Effector CD4-positive, alpha-beta T cell (primary cell): ENCODE measurements at regions not wholly inside any gene's neighbourhood (a gene's known extent, or its start where the extent isn't known, plus 50 kb on each side); places are given as distances from the start of the nearest gene placed in this dataset.

Source experiments
- DNase-seq: peaks from one replicate; pipeline ENCODE4 v3.0.0-alpha.2; 2020

DNA sequence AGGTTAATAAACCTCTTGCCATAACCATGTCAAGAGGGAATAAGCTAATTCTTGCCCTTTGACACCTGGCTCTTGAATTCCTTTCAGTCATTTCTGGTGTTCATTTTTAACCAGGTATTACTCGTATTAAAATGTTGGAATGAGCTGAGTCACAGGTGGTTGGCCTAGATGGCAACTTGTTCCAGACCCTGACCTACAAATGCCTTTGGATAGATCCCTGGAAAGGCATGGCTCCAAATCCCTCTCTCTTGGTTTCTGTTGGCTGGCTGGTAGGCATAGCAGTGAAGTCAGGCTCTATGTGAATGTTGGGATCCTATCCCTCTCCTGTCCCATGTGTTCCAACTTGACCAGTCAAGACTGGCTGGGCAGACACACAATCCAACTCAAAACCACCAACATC lies 277.1 kb upstream of the PROK2 start:
- no peak for DNase-seq

DNA sequence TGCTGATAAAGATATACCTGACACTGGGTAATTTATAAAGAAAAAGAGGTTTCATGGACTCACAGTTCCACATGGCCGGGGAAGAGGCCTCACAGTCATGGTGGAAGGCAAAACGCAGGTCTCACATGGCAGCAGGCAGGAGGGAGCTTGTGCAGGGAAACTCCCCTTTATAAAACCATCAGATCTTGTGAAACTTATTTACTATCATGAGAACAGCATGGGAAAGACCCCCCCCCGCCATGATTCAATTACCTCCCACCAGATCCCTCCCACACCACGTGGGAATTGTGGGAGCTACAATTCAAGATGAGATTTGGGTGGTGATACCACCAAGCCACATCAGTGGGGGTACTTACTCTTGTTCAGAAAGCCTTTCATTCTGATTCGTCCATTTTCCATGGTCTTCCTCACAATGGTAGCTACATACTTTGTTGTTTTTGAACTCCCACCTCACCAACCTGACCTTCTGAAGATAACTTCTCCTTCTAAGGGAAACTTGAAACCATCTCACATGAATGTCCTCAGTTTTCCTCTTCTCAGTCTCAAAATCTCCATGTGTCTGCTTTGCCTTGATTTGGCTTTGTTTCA lies 275.6 kb upstream of the PROK2 start:
- no peak for DNase-seq

DNA sequence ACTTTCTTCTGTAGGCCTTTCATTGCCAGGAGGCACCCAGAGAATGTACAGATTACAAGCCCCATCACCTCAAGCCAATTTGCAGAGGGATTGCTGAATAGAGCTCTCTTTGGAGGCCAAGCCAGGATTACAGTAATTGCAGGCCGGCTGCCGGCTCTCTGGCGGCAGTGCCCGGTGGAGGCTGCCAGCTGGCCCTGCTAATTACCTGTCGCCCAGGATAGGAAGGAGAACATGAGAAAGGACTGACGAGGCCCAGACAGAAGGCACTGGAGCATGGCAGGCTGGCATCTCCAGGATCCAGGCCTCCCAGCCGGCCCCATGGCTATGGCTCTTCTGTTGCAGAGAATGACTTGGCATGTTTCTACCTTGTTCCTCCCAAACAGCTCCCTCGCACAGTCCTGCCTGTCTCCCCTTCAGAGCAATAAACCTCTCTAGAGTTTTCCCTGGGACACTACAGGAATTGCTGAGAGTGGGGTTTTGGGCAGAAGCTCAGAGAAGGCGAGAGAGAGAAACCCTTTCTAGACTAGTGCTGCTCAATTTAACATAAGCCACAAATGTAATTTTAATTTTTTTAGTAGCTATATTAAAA lies 273.6 kb upstream of the PROK2 start:
- no peak for DNase-seq

DNA sequence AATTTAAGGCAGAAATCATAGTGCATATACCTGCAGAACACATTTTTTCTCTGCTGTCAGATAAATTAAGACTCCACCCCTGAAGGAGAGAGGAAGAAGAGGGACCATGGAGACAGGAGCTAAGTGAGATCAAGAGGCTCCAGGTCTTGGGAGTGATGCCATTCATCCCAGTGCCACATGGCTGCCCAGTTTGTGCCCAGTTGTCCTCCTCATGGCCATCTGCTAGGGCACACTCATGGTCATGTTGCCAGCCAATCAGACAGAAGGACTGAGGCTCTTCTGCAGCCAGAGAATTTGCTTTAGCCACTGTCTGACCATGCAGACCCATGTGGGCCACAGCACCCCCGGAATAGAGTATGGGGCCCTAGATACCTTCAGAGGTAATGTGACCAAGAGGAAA lies 270.5 kb upstream of the PROK2 start:
- DNase-seq = no peak

DNA sequence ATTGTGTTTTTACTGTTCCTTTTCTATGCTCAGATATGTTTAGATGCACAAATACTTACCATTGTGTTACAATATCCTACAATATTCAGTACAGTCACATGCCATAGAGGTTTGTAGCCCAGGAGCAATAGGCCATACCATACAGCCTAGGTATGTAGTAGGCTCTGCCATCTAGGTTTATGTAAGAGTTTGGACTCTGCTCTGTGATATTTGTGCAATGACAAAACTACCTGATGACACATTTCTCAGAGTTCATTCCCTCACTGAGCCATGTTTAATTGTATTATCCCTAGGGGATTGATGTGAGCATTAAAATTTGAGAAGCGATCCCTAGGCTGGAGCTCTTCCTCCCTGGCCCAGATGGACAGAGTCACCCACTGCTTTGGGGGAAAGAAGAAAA lies 270.0 kb upstream of the PROK2 start:
- DNase-seq = no peak

DNA sequence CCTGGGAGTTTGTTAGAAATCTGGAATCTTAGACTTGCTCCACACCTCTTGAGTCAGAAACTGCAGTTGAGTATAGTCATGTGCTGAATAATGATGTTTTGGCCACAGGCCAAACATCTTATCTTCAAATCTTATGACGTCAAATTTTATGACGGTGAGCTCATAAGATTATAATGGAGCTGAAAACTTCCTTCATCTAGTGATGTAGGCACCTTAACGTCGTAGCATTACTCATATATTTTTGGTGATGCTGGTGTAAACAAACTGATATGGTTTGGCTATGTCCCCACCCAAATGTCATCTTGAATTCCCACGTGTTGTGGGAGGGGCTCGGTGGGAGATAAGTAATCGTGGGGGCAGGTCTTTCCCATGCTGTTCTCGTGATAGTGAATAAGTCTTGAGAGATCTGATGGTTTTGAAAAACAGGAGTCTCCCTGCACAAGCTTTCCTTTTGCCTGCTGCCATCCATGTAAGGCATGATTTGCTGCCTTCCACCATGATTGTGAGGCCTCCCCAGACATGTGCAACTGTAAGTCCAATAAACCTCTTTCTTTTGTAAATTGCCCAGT lies 268.0 kb upstream of the PROK2 start:
- no peak for DNase-seq

DNA sequence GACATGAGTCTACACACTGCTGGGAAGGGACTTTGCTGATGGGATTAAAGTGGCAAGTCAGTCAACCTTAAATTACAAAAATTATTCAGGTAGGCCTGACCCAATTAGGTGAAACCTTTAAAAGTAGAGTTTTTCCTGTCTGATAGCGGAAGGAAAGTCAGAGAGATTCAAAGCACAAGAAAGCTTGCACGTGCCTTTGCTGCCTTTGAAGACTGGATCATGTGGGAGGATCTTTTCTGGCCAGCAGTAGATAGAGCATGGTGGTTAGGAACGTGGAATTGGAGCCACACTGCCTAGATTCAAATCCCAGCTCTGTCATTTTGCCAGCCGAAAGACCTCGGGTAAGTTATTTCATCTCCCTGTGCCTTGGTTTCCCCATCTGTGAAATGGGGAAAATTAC lies 265.8 kb upstream of the PROK2 start:
- no peak for DNase-seq

DNA sequence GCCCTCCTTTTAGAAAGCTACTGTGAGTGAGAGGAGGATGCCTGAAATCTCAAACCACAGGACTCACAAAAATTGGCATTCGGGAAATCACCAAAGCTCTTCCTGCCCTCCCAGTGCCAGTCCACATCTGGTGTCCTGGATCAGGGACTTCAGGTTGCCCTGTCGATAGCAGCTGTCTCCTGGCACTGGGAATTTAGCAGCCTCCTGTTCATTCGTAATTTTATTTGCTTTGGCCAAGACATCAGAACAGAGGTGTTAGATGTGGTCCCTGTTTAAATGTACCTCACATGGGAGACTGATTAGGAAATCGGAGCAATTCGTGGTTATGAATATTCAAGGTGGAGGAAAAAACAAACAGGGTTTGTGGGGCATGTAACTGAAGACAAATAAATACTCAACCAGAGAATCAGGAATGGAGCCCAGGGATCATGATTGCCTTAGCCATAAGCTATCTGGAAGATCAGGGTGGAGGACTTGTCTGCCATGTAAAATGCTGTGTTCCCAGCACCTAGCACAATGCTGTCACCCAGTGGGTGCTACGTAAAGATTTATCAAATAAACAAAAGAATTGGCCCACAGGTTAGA lies 265.2 kb upstream of the PROK2 start:
- no peak for DNase-seq

DNA sequence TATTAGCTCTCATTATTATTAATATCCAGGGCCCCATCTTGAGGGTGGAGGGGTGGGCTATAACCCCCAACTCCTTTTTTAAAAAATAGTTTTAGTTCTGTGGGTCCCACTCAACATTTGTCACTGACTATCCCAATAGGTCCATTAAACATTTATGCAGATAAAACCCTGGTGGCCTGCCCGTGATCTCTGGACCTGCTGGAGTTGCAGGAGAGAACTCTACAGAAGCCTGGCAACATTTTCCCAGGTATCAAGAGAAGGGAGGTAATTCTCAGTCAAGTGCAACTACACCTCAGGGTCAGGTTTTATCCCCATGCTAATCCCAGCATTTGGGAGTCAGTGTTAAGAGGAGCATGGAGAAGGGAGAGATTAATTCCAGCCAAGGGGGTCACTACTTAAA lies 264.4 kb upstream of the PROK2 start:
- no peak for DNase-seq

DNA sequence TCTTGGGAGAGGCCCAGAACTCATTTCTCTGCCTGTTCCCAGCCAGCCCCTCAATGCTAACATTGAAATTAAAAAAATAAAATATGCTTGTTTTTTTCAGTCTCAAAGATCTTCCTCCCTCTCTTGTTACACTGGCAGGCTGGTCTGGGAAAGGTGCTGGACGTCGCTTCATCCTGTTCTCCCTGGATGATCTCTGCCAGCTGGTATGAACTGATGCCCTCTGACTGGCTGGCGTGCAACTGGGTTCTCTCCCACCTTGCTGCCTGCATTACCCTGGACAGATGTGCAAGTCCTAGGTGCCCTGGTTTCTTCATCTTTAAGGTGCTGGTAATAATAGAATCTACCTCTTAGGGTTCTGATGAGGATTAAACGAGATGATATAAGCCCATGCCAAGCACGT lies 263.9 kb upstream of the PROK2 start:
- DNase-seq = no peak

DNA sequence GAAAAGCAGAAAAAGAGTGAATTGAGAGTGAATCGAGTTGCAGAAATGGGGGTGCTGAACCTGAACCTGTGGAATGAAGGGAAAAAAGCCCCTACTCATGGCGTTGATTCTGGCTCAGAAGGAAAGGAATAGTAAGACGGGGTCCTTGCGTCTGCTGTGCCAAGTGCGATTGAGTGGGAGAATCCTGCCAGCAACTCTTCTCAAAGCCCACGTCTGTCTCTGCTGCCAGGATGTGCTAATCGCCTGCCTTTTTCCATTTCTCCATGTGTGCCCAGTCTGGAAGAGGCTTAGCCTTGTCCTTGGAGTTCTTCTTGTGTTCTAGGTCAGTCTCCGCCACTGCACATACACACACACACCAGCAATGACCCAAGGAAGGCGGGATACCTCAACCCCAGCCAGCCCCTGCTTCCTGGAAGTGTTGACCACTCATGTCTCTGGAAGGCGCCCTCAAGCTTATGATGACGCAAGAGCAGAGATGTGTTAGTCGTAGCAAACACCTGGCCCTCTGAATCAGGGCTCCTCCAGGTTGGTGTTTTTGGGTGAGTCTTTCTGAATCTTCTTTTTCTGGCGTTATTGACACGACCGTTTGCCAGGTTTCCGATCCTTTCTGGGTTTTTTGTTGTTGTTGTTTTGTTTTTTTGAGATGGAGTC lies 262.4 kb upstream of the PROK2 start:
- no peak for DNase-seq

DNA sequence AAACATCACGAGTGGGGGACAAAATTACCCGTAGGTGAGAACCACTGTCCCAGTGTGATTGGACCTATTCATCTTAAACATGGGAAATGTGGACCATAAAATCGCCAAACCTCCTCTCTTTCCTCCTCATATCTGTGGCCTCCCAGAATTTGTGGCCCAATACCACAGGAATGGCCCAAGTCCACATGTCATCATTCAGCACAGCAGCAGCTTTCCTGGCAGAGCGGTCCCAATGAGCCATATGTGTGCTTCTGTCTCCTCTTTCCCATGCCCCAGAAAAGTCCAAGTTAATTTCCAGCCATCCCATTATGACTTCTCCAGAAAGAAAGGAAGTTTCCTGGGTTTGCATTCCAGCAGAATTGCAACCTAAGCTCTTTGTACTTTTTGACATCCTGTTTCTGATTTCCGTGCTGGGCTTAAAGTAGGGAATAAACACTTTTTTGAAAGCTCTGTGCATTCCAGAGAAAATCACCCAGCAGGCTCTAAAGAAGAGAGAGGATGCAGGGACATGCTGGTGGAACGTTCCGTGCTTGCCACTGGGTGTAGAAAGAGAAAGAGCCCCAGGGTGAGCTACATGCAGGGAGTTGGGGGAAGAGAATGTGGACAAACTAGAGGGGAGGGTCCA lies 259.4 kb upstream of the PROK2 start:
- DNase-seq = no peak

DNA sequence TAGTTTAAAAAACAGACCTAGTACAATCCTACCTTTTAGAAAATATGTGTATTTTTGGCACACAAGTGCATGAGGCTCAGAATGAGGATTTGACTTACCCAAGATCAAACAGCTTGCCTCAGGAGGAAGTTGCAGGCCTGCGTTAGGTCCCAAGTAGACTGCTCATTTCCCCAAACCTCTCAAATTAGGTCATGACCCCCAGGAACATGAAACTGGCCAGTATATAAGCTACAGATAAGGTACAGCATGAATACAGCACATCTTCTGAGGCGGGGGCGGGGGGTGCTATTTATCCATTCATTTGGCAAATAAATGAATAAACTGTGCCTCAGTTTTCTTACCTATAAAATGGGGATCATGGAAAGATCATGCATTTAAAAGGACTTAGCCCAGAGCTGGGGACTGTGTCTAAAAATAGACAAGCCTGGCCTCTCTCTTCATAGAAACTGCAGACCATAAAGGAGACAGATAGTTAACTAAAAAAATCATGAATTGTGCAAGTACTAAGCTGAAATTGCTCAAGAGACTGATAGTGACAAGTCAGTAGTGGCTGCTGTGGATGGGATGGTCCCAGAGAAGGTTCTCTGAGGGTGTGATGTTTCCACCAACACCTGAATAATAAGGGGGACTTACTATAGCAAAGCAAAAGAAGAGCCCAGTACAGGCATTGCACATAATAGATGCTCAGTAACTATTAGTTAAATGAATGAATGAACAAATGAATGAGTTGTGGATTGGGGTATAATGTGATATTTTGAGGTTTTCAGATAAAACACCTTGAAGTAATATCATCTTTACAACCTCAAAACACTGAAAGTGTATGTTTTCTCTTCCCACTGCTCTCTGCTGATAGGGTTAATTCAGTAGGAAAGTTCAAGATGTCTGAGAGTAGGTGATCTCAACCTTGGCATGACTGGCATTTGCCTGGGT lies 258.5 kb upstream of the PROK2 start:
- DNase-seq = no peak

DNA sequence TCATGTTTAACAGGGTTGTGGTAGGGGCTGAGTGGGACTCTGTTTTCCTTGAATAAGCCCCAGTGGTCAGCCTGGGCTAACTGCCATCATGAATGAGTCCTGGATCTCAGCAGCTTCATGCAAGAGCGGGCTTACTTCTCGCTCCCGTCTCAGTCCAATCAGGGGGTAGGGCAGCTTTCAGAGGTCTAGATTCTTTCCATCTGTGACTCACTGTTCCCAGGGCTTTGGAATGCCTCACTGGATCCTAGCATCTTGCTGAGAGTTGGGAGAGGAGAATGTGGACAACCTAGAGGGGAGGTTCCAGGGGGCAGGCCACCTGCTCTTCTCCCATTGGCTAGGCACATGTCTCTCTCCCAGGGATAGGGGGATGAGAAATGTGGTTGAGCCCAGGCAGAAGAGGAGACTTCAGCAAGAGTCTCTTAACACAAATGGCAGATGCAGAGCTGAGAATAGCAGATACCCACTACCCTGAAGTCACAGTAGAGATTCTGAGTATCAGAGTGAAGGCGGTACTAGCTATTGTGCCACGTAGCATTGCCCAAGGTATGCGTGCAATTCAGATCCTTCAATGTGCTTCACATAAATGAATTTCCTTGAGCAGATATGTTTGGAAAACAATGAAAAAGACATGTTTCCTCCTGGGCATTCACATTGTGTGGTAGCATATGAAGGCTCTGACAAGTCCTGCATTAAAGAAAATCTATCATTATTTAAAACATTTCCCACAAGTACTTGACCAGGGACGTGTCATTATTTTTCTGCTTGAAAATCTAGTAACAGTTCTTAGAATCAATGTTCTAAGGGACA lies 257.7 kb upstream of the PROK2 start:
- DNase-seq = no peak

DNA sequence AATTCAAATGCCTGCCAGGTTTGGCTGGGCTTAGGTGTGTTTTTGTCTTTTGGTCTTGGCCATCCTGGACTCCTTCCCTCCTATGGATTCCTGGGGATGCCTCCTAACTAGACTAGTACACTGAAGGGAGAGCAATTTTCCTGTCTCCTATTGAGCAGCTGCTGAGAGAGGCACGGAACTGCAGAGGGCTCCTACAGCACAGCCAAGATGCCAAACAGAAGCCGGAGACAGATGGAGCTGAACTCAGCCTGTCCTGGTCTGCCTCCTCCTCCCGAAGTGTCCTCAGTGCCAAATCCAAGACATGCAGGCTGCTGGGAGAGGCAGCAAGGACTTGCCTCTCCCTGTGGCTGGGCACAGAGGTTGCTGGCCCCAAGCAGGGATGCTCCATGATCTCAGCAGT lies 256.6 kb upstream of the PROK2 start:
- DNase-seq = no peak

DNA sequence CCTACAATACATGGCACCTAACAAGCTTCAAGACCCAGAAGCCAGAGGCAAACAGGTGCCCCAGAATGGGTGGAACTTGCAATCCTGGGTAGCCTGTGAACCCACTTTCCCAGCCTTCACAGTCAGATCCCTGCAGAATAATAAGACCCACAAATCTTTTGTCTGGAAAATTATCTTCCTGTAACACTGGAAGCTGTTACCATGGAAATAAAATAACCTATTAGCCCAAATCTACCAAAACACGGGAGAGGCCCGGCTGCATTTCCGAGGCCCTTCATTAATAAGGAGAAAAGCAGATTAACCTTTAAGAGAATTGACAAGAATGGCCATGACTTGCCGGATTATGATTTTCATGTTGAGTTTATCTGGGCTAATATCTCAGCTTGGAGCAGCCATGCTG lies 256.1 kb upstream of the PROK2 start:
- no peak for DNase-seq

DNA sequence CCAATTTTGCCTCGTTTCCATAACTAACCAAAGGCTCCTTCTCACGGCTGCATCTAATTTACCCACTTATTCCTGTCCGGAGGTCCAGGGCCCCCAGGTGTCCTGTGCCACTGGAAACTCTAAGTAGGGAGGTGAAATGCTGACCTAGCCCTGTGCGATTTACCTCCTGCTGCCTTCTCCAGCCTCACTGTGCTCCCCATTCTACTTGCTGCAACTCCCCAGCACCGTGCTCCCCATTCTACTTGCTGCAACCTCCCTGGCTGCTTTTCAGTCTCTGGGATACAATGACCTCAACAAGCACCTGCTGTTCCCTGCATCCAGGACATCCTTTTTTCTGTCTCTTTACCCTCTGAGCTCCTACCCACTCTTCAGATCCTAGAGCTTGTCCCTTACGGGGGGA lies 254.7 kb upstream of the PROK2 start:
- DNase-seq = no peak

DNA sequence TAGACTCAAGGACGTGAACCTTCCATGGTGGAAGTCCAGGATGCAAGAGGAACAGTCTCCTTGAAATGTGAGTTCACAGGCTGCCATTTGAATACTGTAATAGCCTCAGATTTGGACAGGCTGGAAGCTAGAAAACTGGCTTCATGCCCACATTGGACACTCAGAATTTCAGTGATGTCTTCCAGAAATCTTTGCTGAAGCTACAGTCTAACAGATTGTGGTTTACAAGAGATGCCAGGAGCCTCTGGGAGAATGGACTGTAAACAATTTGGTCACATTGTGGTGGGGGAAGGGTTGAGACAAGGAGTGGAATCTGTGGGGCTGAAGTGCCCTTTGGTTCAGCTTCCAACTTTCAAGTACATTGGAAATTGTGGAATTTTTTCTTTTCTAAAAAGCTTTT lies 252.0 kb upstream of the PROK2 start:
- no peak for DNase-seq

DNA sequence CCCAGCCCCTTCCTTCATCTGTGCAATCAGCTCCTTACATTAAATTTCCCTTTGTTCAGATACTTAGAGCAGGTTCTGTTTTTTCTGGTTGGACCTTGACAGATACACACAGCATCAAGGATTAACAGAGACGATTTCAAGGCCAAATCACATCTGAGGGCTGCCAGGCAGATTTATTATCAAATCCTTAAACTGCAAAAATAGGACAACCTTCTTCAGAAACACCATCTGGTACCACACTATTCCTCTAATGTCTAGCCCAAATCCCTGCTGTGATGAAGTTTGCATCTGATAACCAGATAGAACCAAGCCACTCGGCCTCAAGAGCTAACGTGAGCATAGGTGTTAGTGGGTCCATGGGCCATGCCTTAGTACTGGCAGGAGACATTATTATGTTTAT lies 250.7 kb upstream of the PROK2 start:
- no peak for DNase-seq

DNA sequence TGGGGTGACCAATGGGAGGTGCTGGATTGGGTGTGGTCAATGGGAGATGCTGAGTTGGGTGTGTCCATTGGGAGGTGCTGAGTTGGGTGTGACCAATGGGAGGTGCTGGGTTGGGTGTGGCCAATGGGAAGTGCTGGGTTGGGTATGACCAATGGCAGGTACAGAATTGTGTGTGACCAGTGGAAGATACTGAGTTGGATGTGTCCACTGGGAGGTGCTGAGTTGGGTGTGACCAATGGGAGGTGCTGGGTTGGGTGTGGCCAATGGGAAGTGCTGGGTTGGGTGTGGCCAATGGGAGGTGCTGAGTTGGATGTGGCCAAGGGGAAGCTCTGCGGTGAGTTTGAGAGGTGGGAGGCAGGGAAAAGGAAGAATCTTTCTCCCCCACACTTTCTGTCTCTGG lies 250.0 kb upstream of the PROK2 start:
- no peak for DNase-seq

DNA sequence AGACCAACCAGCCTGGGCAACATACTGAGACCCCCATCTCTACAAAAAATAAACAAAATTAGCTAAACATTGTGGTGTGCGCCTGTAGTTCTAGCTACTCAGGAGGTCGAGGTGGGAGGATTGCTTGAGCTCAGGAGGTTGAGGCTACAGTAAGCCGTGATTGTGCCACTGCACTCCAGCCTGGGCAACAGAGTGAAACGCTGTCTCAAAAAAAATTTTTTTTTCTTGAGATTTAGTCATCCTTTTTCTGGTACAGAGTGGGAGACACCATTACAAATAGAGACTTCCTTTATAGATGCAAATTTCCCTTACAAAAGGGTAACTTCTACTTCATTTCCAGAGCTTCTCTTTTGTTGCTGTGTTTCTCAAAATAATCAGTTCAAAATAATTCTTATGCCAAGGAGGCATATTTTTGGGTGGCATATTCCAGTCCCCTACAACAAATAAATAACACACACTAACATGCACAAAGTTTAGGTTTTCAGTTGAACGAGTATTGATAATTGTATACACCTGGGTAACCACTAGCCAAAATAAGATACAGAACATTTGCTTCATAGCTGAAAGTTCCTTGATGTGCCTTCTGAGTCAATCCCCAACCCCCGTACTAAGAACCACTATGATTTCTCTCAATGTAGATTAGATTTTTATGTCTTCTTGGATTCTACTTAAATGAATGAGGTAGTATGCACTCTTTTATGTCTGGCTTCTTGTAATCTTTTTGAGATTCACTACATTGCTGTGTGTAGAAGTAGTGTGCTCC lies 248.9 kb upstream of the PROK2 start:
- DNase-seq = no peak
